Fibroblast of skin of right biceps (primary cell): ENCODE measurements at regions not wholly inside any gene's neighbourhood (a gene's known extent, or its start where the extent isn't known, plus 50 kb on each side); places are given as distances from the start of the nearest gene placed in this dataset.
"Not testable (repeated sequence)": the region's sequence is repeated elsewhere in the genome, so short reads cannot be mapped to it uniquely, and the experiment has no call there.

ENCODE experiments used
- DNase-seq: peaks from one replicate; pipeline ENCODE4 v3.0.0-alpha.2; 2013

- DNase-seq, result not testable (repeated sequence)
Measured at GRCh38 chr13:65273811-65274420, 1956.2 kb downstream of the PCDH9 start.

GRCh38 chr13:65268009-65268408, 1962.1 kb downstream of the PCDH9 start:
- no peak for DNase-seq

GRCh38 chr13:65265988-65266387, 1964.1 kb downstream of the PCDH9 start:
- DNase-seq, result no peak

GRCh38 chr13:65264066-65264465, 1966.1 kb downstream of the PCDH9 start:
- DNase-seq, result no peak

GRCh38 chr13:65260946-65261891, 1968.9 kb downstream of the PCDH9 start:
- DNase-seq, result no peak

- no peak for DNase-seq
Measured at GRCh38 chr13:65240773-65241172, 1989.4 kb downstream of the PCDH9 start.

GRCh38 chr13:65236841-65237418, 1993.2 kb downstream of the PCDH9 start:
- DNase-seq, result no peak

- DNase-seq, result no peak
Measured at GRCh38 chr13:65217471-65217995, 2012.6 kb downstream of the PCDH9 start.

- DNase-seq, result not testable (repeated sequence)
Measured at GRCh38 chr13:65202845-65203244, 2027.3 kb downstream of the PCDH9 start.

- DNase-seq, result no peak
Measured at GRCh38 chr13:65188721-65189120, 2041.4 kb downstream of the PCDH9 start.

- no peak for DNase-seq
Measured at GRCh38 chr13:65168026-65168425, 2062.1 kb downstream of the PCDH9 start.

GRCh38 chr13:65166675-65167074, 2063.5 kb downstream of the PCDH9 start:
- no peak for DNase-seq

- no peak for DNase-seq
Measured at GRCh38 chr13:65159803-65160202, 2070.3 kb downstream of the PCDH9 start.

- no peak for DNase-seq
Measured at GRCh38 chr13:65155861-65156260, 2074.3 kb downstream of the PCDH9 start.

- DNase-seq, result no peak
Measured at GRCh38 chr13:65154661-65155447, 2075.3 kb downstream of the PCDH9 start.

- DNase-seq, result no peak
Measured at GRCh38 chr13:65149687-65150086, 2080.4 kb downstream of the PCDH9 start.

- no peak for DNase-seq
Measured at GRCh38 chr13:65143920-65144319, 2086.2 kb downstream of the PCDH9 start.

- DNase-seq, result no peak
Measured at GRCh38 chr13:65133094-65133493, 2097.0 kb downstream of the PCDH9 start.

GRCh38 chr13:65125236-65125635, 2104.9 kb downstream of the PCDH9 start:
- no peak for DNase-seq

- peak; percentile 84 for DNase-seq
Measured at GRCh38 chr13:65112531-65112941, 2117.6 kb downstream of the PCDH9 start.

- DNase-seq, result no peak
Measured at GRCh38 chr13:65112123-65112522, 2118.0 kb downstream of the PCDH9 start.

GRCh38 chr13:65111223-65111622, 2118.9 kb downstream of the PCDH9 start:
- DNase-seq, result no peak

GRCh38 chr13:65104436-65104835, 2125.7 kb downstream of the PCDH9 start:
- DNase-seq, result peak; percentile 68
